Right lung (tissue), 2 donors: ENCODE measurements at regions not wholly inside any gene's neighbourhood (a gene's known extent, or its start where the extent isn't known, plus 50 kb on each side); places are given as distances from the start of the nearest gene placed in this dataset.
A peak's percentile ranks its signal among the peaks of the same experiment; 100 is the strongest.

Experiments
- DNase-seq, 2 donors: peaks; one replicate each; pipeline ENCODE4 v3.0.0-alpha.2; 2013

DNA sequence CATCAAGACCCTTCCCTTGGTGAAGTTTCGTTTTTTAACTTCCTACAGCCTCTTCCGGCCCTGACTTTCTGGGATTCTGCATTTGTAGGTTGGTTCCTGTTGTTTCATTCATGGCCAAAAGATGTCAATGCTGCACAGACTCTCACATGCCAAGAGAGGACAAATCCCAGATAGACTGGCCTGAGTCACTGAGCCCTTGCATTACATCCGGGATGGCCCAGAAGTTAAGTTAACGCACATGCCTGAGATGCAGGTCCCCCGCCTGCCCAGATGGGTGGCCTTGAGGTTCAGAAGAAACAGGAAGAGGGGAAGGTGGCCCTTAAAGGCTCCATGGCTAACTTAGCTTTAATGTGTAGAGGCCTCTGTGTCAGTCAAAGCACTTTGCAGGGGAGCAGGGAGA lies 51.6 kb upstream of the SRGAP3 start:
- no peak for DNase-seq

DNA sequence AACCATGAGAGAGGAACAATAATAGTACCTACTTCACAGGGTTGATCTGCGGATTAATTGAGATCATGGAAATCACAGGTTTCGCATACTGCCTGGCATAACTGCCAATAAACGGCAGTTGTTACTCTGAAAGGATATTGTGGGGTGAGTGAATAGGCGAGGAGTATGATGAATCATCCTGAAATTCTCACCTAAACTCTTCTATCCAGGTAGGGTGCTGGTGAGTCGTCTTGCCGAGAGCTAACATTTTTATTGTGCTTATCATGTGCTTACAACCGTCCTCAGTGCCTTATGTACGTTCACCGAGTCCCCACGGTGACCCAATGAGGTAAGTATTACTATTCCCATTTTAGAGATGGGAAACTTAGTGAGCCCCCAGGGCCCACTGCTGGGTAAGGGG lies 52.4 kb upstream of the SRGAP3 start:
- no peak for DNase-seq

- DNase-seq = peak; percentile 75 to 82
These were observed 53.2 kb upstream of the SRGAP3 start for GRCh38 chr3:9302425-9303181.

DNA sequence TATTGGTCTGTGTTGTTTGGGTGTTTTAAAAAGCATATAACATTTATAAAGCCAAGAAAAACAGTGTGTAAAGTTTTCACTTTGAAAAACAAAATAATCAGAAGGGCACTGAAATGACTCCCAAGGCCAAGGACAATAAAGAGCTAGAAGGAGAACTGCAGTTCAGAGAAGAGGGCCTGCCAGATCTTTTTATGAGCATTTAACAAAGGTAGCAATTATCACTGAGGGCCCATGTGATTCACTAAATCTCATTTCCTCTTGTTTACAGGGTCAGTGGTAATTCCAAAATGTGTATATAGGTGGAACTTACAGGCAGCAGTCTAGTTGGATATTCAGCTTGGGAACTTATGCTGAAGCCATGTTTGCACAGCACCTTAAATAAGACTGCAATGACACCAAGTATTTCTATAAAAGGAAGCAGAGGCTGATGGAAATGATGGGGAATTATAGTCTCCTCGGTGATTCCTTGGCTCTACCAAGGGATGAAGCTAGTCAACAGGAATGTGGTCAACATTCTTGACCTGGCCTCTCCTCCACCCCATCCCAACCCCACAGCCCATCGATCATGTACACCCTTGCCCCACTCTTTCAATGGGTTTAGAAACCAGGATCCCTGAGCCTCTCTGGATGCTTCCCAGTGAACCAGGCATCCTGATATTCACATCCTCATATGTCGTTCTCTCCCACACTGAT lies 54.4 kb upstream of the THUMPD3 start:
- no peak for DNase-seq

DNA sequence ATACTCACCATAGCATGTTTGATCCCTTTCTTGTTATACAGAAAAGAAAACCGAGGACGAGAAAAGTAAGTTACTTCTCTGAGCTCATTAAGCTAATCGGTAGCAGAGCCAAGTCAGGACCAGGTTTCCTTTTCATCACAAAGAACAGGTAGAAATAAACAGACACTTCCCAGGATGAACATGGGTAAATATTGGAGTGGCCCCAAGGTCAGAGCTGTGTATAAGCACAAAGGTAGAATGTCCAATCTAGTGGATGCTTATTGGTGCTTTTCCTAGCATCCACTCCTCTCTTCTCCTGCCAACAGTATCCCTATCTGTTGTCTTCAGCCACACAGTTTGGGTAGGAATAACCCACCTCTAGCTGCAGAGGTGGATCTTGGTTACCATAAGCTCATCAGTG lies 52.8 kb upstream of the THUMPD3 start:
- no peak for DNase-seq

DNA sequence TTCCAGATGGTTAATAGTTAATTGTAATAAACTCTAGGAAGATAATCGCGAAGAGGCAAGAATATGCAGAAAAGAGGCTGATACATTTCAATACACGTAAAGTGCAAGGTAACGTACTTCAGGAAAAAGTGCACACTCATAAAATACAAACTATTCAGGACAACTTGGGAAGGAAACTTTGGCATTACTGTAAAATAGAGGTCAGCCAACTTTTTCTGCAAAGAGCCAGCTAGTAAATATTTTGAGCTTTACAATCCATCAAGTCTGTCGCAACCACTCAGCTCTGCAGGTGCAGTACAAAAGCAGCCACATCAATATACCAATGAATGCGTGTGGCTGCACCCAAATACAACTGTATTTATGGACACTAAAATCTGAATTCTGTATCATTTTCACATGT lies 51.6 kb upstream of the THUMPD3 start:
- DNase-seq = no peak
